H9 (cell line): ENCODE measurements at regions not wholly inside any gene's neighbourhood (a gene's known extent, or its start where the extent isn't known, plus 50 kb on each side); places are given as distances from the start of the nearest gene placed in this dataset.

Experiments
- DNase-seq: peaks from one replicate; pipeline ENCODE4 v3.0.0-alpha.2; 2017
- H2AFZ ChIP-seq: one replicate; pipeline ENCODE4 v1.6.1; 2013; ENCODE audit warnings: mild to moderate bottlenecking, low read length, control low read depth, moderate library complexity
- H2AK5ac ChIP-seq: 2 replicates; pipeline ENCODE4 v1.6.1; 2013; ENCODE audit warnings: low read length, control low read depth, mixed read lengths; ENCODE audit not compliant: insufficient read length
- H2BK120ac ChIP-seq: one replicate; pipeline ENCODE4 v1.6.1; 2013; ENCODE audit warnings: low read depth, mild to moderate bottlenecking, low read length, control low read depth, inconsistent platforms; ENCODE audit not compliant: poor library complexity, severe bottlenecking
- H2BK12ac ChIP-seq: 2 replicates; pipeline ENCODE4 v1.6.1; 2013; ENCODE audit warnings: low read length, control low read depth, mixed read lengths, low read depth; ENCODE audit not compliant: insufficient read length
- H2BK15ac ChIP-seq: 2 replicates; pipeline ENCODE4 v1.6.1; 2013; ENCODE audit warnings: low read depth, low read length, control low read depth
- H2BK20ac ChIP-seq: one replicate; pipeline ENCODE4 v1.6.1; 2013; ENCODE audit warnings: low read depth, mild to moderate bottlenecking, low read length, control low read depth, inconsistent platforms; ENCODE audit not compliant: poor library complexity, severe bottlenecking
- H2BK5ac ChIP-seq: 2 replicates; pipeline ENCODE4 v1.6.1; 2013; ENCODE audit warnings: low read length, control low read depth, mixed read lengths; ENCODE audit not compliant: insufficient read length
- H3K14ac ChIP-seq: 2 replicates; pipeline ENCODE4 v1.6.1; 2013; ENCODE audit warnings: low read length, control low read depth; ENCODE audit not compliant: insufficient read depth
- H3K18ac ChIP-seq: 2 replicates; pipeline ENCODE4 v1.6.1; 2013; ENCODE audit warnings: low read depth, mild to moderate bottlenecking, mixed read lengths, low read length, control low read depth; ENCODE audit not compliant: insufficient read length
- H3K23ac ChIP-seq: 2 replicates; pipeline ENCODE4 v1.6.1; 2013; ENCODE audit warnings: low read length, control low read depth, mixed read lengths, low read depth; ENCODE audit not compliant: insufficient read length
- H3K23me2 ChIP-seq: 2 replicates; pipeline ENCODE4 v1.6.1; 2013; ENCODE audit warnings: low read depth, mild to moderate bottlenecking, mixed read lengths, low read length, control low read depth; ENCODE audit not compliant: insufficient read length, poor library complexity, severe bottlenecking
- H3K27ac ChIP-seq: 2 replicates; pipeline ENCODE4 v1.5.1; 2013; ENCODE audit warnings: low read length, control low read depth, mixed read lengths, low read depth; ENCODE audit not compliant: insufficient read length
- H3K27me3 ChIP-seq: 2 replicates; pipeline ENCODE4 v1.6.1; 2013; ENCODE audit warnings: low read length, control low read depth, inconsistent platforms; ENCODE audit not compliant: insufficient read depth
- H3K4ac ChIP-seq: 2 replicates; pipeline ENCODE4 v1.6.1; 2013; ENCODE audit warnings: low read depth, mild to moderate bottlenecking, control low read depth, inconsistent platforms, low read length, moderate library complexity
- H3K4me1 ChIP-seq: 2 replicates; pipeline ENCODE4 v1.6.1; 2013; ENCODE audit warnings: low read length, control low read depth, inconsistent platforms; ENCODE audit not compliant: insufficient read depth
- H3K4me2 ChIP-seq: 2 replicates; pipeline ENCODE4 v1.6.1; 2013; ENCODE audit warnings: low read length, control low read depth, mixed read lengths; ENCODE audit not compliant: insufficient read length, insufficient read depth
- H3K56ac ChIP-seq: 2 replicates; pipeline ENCODE4 v1.6.1; 2013; ENCODE audit warnings: low read depth, mild to moderate bottlenecking, mixed read lengths, low read length, control low read depth; ENCODE audit not compliant: insufficient read length
- H3K79me1 ChIP-seq: 2 replicates; pipeline ENCODE4 v1.6.1; 2013; ENCODE audit warnings: low read depth, mild to moderate bottlenecking, moderate library complexity, low read length, control low read depth, inconsistent platforms; ENCODE audit not compliant: insufficient read depth, poor library complexity, severe bottlenecking
- H3K79me2 ChIP-seq: 2 replicates; pipeline ENCODE4 v1.6.1; 2013; ENCODE audit warnings: low read length, control low read depth, inconsistent platforms; ENCODE audit not compliant: insufficient read depth
- H3K9ac ChIP-seq: 2 replicates; pipeline ENCODE4 v1.6.1; 2013; ENCODE audit warnings: low read length, control low read depth, mixed read lengths; ENCODE audit not compliant: insufficient read length; ENCODE audit errors: extremely low read depth
- H3K9me3 ChIP-seq: one replicate; pipeline ENCODE4 v1.6.1; 2013; ENCODE audit warnings: low read depth, low read length, inconsistent platforms; ENCODE audit not compliant: control insufficient read depth
- H3T11ph ChIP-seq: one replicate; pipeline ENCODE4 v1.6.1; 2013; ENCODE audit warnings: mild to moderate bottlenecking, low read length, control low read depth, inconsistent platforms
- H4K20me1 ChIP-seq: one replicate; pipeline ENCODE4 v1.6.1; 2013; ENCODE audit not compliant: control insufficient read depth, insufficient read length, insufficient read depth
- H4K5ac ChIP-seq: 2 replicates; pipeline ENCODE4 v1.6.1; 2013; ENCODE audit warnings: low read depth, mild to moderate bottlenecking, mixed read lengths, low read length, control low read depth; ENCODE audit not compliant: insufficient read length
- H4K8ac ChIP-seq: replicated peaks from 2 replicates; pipeline ENCODE4 v1.6.1; 2013; ENCODE audit warnings: low read length, control low read depth, mixed read lengths, low read depth; ENCODE audit not compliant: insufficient read length
- H4K91ac ChIP-seq: 2 replicates; pipeline ENCODE4 v1.6.1; 2013; ENCODE audit warnings: low read depth, mild to moderate bottlenecking, moderate library complexity, mixed read lengths, low read length, control low read depth; ENCODE audit not compliant: insufficient read length
- H3K27ac Mint-ChIP-seq, 3 experiments: 2 replicates in 2 of 3; 3 replicates in 1 of 3; pipeline ENCODE4 v1.8.0; 2020 to 2021; ENCODE audit warnings: mixed read lengths in 3 of 3, mild to moderate bottlenecking in 1 of 3, moderate library complexity in 1 of 3
- H3K27me3 Mint-ChIP-seq: 2 replicates; pipeline ENCODE4 v1.8.0; 2021; ENCODE audit warnings: low read depth, mild to moderate bottlenecking, moderate library complexity, mixed read lengths
- H3K36me3 Mint-ChIP-seq, 3 experiments: 2 replicates in 2 of 3; 3 replicates in 1 of 3; pipeline ENCODE4 v1.8.0; 2020 to 2021; ENCODE audit warnings: low read depth in 3 of 3, mixed read lengths in 3 of 3; ENCODE audit not compliant: insufficient read depth in 1 of 3
- H3K4me1 Mint-ChIP-seq, 2 experiments: 2 replicates each; pipeline ENCODE4 v1.8.0; 2020; ENCODE audit warnings: mixed read lengths in 2 of 2
- H3K4me3 Mint-ChIP-seq, 2 experiments: 2 replicates in 1 of 2; 3 replicates in 1 of 2; pipeline ENCODE4 v1.8.0; 2020 to 2021; ENCODE audit warnings: mild to moderate bottlenecking in 2 of 2, mixed read lengths in 2 of 2, moderate library complexity in 1 of 2
- H3K9me3 Mint-ChIP-seq, 2 experiments: 2 replicates in 1 of 2; 3 replicates in 1 of 2; pipeline ENCODE4 v1.8.0; 2020; ENCODE audit warnings: mild to moderate bottlenecking in 2 of 2, mixed read lengths in 2 of 2, moderate library complexity in 1 of 2
- CTCF ChIP-seq: fragments of 200-600 bp; sonication (generic); conservative IDR thresholded peaks from 3 replicates; pipeline ENCODE4 v1.8.0; 2021; ENCODE audit warnings: antibody characterized with exemption, mild to moderate bottlenecking
- WGBS: extraction: QIAGEN DNeasy Blood & Tissue Kit; methylation state at CpG from one replicate; pipeline ENCODE4 v1.1.7; 2013; ENCODE audit warnings: missing lambda C conversion rate, low lambda C conversion rate, mixed read lengths; ENCODE audit not compliant: insufficient read length; ENCODE audit errors: extremely low coverage; 5-methylcytosine and 5-hydroxymethylcytosine counted together

DNA sequence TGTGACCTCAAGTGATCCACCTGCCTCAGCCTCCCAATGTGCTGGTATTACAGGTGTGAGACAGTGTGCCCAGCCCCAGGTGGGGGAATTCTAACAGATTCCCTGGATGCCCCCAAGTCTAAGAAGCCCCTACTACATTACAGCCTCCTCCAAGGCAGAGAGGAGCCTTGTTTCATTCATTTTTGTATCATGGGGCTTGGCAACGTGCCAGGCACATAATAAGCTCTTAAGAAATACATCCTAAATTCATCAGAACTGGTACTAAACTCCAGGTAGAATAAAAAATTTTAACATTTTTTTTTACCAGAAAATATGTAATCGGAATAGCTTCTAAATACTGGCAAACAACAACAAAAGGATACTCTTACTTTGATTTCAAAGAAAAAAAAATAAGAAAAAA lies 127.1 kb downstream of the CHIC2 start:
- Histone ChIP-seq H3K27ac (no peak overlapping the region), H3K9me3 (no peaks in the 10 kb centered on the region), H4K20me1 (no peaks in the 10 kb centered on the region), H4K8ac (no peak overlapping the region), H2BK5ac (no peak overlapping the region), H3K9ac (no peak overlapping the region), H2AFZ (no peak overlapping the region), H2AK5ac (no peak overlapping the region), H4K91ac (no peak overlapping the region), H3K14ac (no peak overlapping the region), H2BK20ac (no peak overlapping the region), H3T11ph (no peak overlapping the region), H4K5ac (no peak overlapping the region), H3K79me2 (no peaks in the 10 kb centered on the region), H2BK15ac (no peak overlapping the region), H3K4me2 (no peak overlapping the region), H3K18ac (no peak overlapping the region), H3K56ac (no peak overlapping the region), H2BK120ac (no peak overlapping the region), H3K79me1 (no peaks in the 10 kb centered on the region), H3K4ac (no peak overlapping the region), H3K4me1 (no peaks in the 10 kb centered on the region), H3K23me2 (no peaks in the 10 kb centered on the region), H3K27me3 (no peaks in the 10 kb centered on the region), H3K23ac (no peak overlapping the region), H2BK12ac (no peak overlapping the region)
- TF ChIP-seq CTCF = no peak
- Mint-ChIP-seq H3K4me3 (no peak overlapping the region), H3K9me3 (peaks cover 19 to 24% of the 10 kb centered on the region in 2 experiments), H3K27ac (no peak overlapping the region), H3K27me3 (peaks cover 5% of the 10 kb centered on the region), H3K36me3 (peaks cover 3 to 11% (median 6%) of the 10 kb centered on the region in 3 experiments; a peak in 5 of 7 replicates), H3K4me1 (peaks cover 0 to 3% of the 10 kb centered on the region in 2 experiments; a peak in 1 of 4 replicates)
- no peak for DNase-seq
- no CpG with 5 or more reads among the region's 2 CpGs for WGBS
